Testis (tissue), 2 donors: ENCODE measurements at regions not wholly inside any gene's neighbourhood (a gene's known extent, or its start where the extent isn't known, plus 50 kb on each side); places are given as distances from the start of the nearest gene placed in this dataset.

Experiments
- DNase-seq: peaks from one replicate; pipeline ENCODE4 v3.0.0-alpha.2; 2019
- H3K27ac ChIP-seq, 2 donors: fragments of 200-600 bp; sonication (generic); one replicate each; pipeline ENCODE4 v1.5.1; 2019
- H3K27me3 ChIP-seq: fragments of 200-600 bp; sonication (generic); one replicate; pipeline ENCODE4 v1.5.1; 2019
- H3K36me3 ChIP-seq: fragments of 200-600 bp; sonication (generic); one replicate; pipeline ENCODE4 v1.5.1; 2017; ENCODE audit warnings: low read depth; ENCODE audit errors: missing control alignments
- H3K4me1 ChIP-seq: fragments of 200-600 bp; sonication (generic); one replicate; pipeline ENCODE4 v1.5.1; 2019
- H3K4me3 ChIP-seq, 2 donors: fragments of 200-600 bp; sonication (generic); one replicate each; pipeline ENCODE4 v1.5.1; 2017 to 2019
- H3K9me3 ChIP-seq: fragments of 200-600 bp; sonication (generic); one replicate; pipeline ENCODE4 v1.5.1; 2017
- POLR2A ChIP-seq: fragments of 450-650 bp; IDR thresholded peaks from one replicate; pipeline ENCODE4 v1.6.1; 2017; ENCODE audit warnings: antibody characterized with exemption, mild to moderate bottlenecking, moderate library complexity
- WGBS, 2 donors: methylation state at CpG; one replicate each; pipeline ENCODE4 v1.1.5; 2018; 5-methylcytosine and 5-hydroxymethylcytosine counted together
- intact Hi-C: fragments of 100-400 bp; cut with DNase I; formaldehyde crosslinking; loops from one replicate; pipeline ENCODE4 v1.15.1; 2023; ENCODE audit warnings: low total_unique reads
- TF ChIP-seq, protein P1 (sequence below), 3 experiments: fragments of 450-650 bp in 2 of 3; fragments of 200-600 bp in 1 of 3; sonication (generic) in 1 of 3; IDR thresholded peaks; one replicate each; pipeline ENCODE4 v1.5.1; 2016 to 2019; ENCODE audit warnings: antibody characterized with exemption in 3 of 3, mild to moderate bottlenecking in 2 of 3, moderate library complexity in 1 of 3

DNA sequence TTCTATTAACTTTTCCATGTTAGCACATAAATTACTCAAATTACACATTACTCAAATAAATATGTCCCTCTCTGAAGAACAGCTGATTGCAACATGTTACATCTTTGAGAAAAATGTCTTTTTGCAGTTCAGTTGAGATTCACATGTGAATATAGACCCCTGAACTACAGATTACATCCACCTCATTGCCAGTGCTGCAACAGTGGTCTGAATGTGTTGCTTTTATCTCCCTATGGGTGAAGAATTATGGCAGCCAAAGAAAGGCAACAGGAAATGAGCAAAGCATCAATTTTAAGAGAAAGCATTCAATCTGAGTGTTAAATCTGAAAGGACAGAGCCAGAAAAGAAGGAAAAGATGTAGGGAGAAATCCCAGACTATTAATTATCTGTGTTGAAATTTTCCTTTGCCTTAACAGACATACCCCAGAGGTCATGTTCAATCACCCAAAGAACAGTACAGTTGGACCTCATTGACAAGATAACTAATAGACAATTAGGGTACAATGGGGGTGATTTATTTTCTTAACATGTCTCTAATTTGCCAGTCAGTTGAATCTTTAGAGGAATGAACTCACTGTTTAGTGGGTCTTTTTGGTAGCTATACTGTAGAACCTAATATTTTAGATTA is 620.2 kb downstream of the CPS1 start:
- H3K4me1 ChIP-seq, result peaks cover 4% of the 10 kb centered on the region
- H3K4me3 ChIP-seq, result no peak overlapping the region
- no peak overlapping the region for H3K27ac ChIP-seq
- H3K27me3 ChIP-seq, result no peaks in the 10 kb centered on the region
- no peak for DNase-seq
- TF ChIP-seq, protein P1, sequence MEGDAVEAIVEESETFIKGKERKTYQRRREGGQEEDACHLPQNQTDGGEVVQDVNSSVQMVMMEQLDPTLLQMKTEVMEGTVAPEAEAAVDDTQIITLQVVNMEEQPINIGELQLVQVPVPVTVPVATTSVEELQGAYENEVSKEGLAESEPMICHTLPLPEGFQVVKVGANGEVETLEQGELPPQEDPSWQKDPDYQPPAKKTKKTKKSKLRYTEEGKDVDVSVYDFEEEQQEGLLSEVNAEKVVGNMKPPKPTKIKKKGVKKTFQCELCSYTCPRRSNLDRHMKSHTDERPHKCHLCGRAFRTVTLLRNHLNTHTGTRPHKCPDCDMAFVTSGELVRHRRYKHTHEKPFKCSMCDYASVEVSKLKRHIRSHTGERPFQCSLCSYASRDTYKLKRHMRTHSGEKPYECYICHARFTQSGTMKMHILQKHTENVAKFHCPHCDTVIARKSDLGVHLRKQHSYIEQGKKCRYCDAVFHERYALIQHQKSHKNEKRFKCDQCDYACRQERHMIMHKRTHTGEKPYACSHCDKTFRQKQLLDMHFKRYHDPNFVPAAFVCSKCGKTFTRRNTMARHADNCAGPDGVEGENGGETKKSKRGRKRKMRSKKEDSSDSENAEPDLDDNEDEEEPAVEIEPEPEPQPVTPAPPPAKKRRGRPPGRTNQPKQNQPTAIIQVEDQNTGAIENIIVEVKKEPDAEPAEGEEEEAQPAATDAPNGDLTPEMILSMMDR (IDR thresholded peaks at IDR 0.05), result no peak
- TF ChIP-seq POLR2A, result no peak
- no peaks in the 10 kb centered on the region for H3K9me3 ChIP-seq
- intact Hi-C loops, result no loop called here
- H3K36me3 ChIP-seq, result no peaks in the 10 kb centered on the region

DNA sequence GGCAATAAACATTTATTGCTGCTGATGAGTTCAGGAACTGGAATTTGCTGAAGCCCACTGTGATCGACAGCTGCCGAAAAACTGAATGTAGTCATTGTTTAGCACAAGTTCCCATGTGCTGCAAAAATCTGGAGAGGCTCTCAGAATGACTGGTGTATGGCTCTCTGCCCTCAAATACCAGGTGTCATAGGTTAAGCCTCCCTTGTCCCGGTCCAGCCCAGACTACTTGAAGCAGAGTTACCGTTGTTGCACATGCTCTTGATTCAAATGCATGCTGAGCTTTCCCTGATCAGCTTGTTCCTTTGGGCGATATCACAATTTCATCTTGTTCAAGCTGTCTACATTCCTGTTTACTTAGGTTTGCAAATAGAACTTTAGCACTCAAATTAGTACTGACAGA is 625.2 kb downstream of the CPS1 start:
- intact Hi-C loops, result no loop called here
- Histone ChIP-seq H3K4me3 (no peak overlapping the region), H3K9me3 (no peaks in the 10 kb centered on the region), H3K27ac (no peak overlapping the region), H3K36me3 (no peaks in the 10 kb centered on the region), H3K27me3 (no peaks in the 10 kb centered on the region), H3K4me1 (no peaks in the 10 kb centered on the region)
- TF ChIP-seq, protein P1 (IDR thresholded peaks at IDR 0.05), result no peak
- TF ChIP-seq POLR2A, result no peak
- DNase-seq, result no peak
- WGBS, 2 donors, result 41 to 47% methylated on average over 5 of the region's 5 CpGs

- H3K27ac ChIP-seq, result no peak overlapping the region
- no peaks in the 10 kb centered on the region for H3K9me3 ChIP-seq
- H3K27me3 ChIP-seq, result no peaks in the 10 kb centered on the region
- H3K36me3 ChIP-seq, result no peaks in the 10 kb centered on the region
- TF ChIP-seq POLR2A, result no peak
- TF ChIP-seq, protein P1 (IDR thresholded peaks at IDR 0.05), result no peak
- intact Hi-C loops, result no loop called here
- no peak overlapping the region for H3K4me3 ChIP-seq
- DNase-seq, result no peak
- no peaks in the 10 kb centered on the region for H3K4me1 ChIP-seq
These were observed 631.2 kb downstream of the CPS1 start for GRCh38 chr2:211187602-211188001.

DNA sequence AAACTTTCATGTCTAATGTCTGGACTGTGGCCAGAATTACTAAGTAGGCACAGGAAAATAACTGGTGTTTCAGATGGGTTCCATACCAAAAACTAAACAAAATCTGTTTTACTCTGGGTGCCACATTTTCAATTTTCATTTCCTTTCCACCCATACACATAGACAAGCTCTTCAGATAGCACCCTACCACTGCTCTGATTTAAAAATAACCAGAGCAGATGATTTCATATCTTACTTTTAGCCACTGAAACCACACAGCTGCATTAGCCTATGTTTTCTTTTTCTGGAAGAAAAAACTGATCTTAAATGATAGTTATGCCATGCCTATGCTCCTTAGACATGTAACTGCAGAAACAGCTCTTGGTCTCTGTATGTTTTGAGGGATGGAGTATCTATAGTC is 647.6 kb downstream of the CPS1 start:
- Histone ChIP-seq H3K9me3 (no peaks in the 10 kb centered on the region), H3K27me3 (no peaks in the 10 kb centered on the region), H3K36me3 (no peaks in the 10 kb centered on the region), H3K4me1 (no peaks in the 10 kb centered on the region), H3K4me3 (no peak overlapping the region), H3K27ac (no peak overlapping the region)
- no peak for DNase-seq
- TF ChIP-seq, protein P1 (IDR thresholded peaks at IDR 0.05), result no peak
- TF ChIP-seq POLR2A, result no peak
- intact Hi-C loops, result no loop called here

DNA sequence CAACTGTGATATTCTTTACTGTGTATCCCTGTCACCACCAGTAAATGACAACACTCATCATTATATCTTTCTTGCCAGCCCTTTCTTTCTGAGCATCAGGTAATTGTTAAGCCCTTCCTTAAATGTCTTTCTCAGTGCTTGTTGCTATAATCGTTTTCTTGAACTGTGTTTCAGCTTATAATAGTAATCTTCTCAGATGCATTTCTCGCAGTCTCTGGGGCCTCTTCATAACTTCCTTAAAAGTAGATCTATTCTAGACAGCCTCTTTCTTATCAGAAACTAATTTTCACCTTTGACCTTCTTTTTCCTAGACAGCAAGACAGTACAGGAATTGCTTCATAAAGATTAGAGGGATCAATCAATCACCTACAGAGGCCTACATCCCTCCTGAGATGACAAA is 648.1 kb downstream of the CPS1 start:
- WGBS, 2 donors, result 78% methylated on average over 2 of the region's 2 CpGs
- DNase-seq, result no peak
- intact Hi-C loops, result no loop called here
- H3K4me1 ChIP-seq, result no peaks in the 10 kb centered on the region
- no peak overlapping the region for H3K4me3 ChIP-seq
- H3K9me3 ChIP-seq, result no peaks in the 10 kb centered on the region
- no peaks in the 10 kb centered on the region for H3K27me3 ChIP-seq
- TF ChIP-seq POLR2A, result no peak
- TF ChIP-seq, protein P1 (IDR thresholded peaks at IDR 0.05), result no peak
- no peaks in the 10 kb centered on the region for H3K36me3 ChIP-seq
- H3K27ac ChIP-seq, result no peak overlapping the region
